Gastrocnemius medialis (tissue), 4 donors: ENCODE measurements at regions not wholly inside any gene's neighbourhood (a gene's known extent, or its start where the extent isn't known, plus 50 kb on each side); places are given as distances from the start of the nearest gene placed in this dataset.

Experiments
- ATAC-seq, 2 donors: fragments of 150-250 bp; one replicate each; pipeline ENCODE4 v1.9.1; 2016
- DNase-seq, 2 donors: peaks; one replicate each; pipeline ENCODE4 v3.0.0-alpha.2; 2019
- H3K27ac ChIP-seq, 4 donors: fragments of 200-600 bp; sonication (generic); 1 replicate in 1 of 4; 2 replicates in 3 of 4; pipeline ENCODE4 v1.5.1; 2016 to 2018; ENCODE audit warnings: mild to moderate bottlenecking in 2 of 4, moderate library complexity in 1 of 4
- H3K27me3 ChIP-seq, 3 donors: fragments of 200-600 bp; sonication (generic) in 2 of 3; 1 replicate in 1 of 3; 2 replicates in 2 of 3; pipeline versions ENCODE4 v1.5.1 to v1.6.0; 2016 to 2019; ENCODE audit warnings: mild to moderate bottlenecking in 1 of 3, moderate library complexity in 1 of 3
- H3K36me3 ChIP-seq, 2 donors: fragments of 200-600 bp; sonication (generic) in 1 of 2; one replicate each; pipeline ENCODE4 v1.5.1; 2017 to 2018
- H3K4me1 ChIP-seq, 2 donors: fragments of 200-600 bp; sonication (generic) in 1 of 2; one replicate each; pipeline ENCODE4 v1.5.1; 2016 to 2017; ENCODE audit warnings: mild to moderate bottlenecking in 2 of 2
- H3K4me3 ChIP-seq, 4 donors: fragments of 200-600 bp; sonication (generic) in 3 of 4; 1 replicate in 1 of 4; 2 replicates in 3 of 4; pipeline ENCODE4 v1.5.1; 2016 to 2019; ENCODE audit warnings: mild to moderate bottlenecking in 2 of 4
- H3K9me3 ChIP-seq, 3 donors: fragments of 200-600 bp; sonication (generic) in 2 of 3; 1 replicate in 1 of 3; 2 replicates in 2 of 3; pipeline ENCODE4 v1.5.1; 2016 to 2019
- CTCF ChIP-seq, 5 experiments: fragments of 450-650 bp in 3 of 5; fragments of 200-600 bp in 2 of 5; sonication (generic) in 2 of 5; IDR thresholded peaks in 4 of 5; conservative IDR thresholded peaks in 1 of 5; 1 replicate in 4 of 5; 2 replicates in 1 of 5; pipeline ENCODE4 v1.5.1; 2016 to 2019; ENCODE audit warnings: antibody characterized with exemption in 5 of 5, mild to moderate bottlenecking in 3 of 5, moderate library complexity in 3 of 5
- POLR2A ChIP-seq, 2 donors: fragments of 450-650 bp; IDR thresholded peaks; one replicate each; pipeline ENCODE4 v1.6.1; 2017; ENCODE audit warnings: antibody characterized with exemption in 2 of 2, mild to moderate bottlenecking in 2 of 2, moderate library complexity in 2 of 2
- in situ Hi-C, 4 donors: fragments of 200-750 bp; cut with MboI; loops; one replicate each; pipeline versions ENCODE4 v1.15.0 to v1.8.0; 2017; ENCODE audit warnings: low sequenced_read_pairs in 4 of 4
- intact Hi-C: fragments of 100-400 bp; cut with DNase I; formaldehyde crosslinking; loops from one replicate; pipeline ENCODE4 v1.15.1; 2023; ENCODE audit warnings: low total_unique reads

- TF ChIP-seq CTCF (IDR thresholded peaks at IDR 0.05 in 4 of 5, conservative IDR thresholded peaks at IDR 0.05 in 1 of 5) (no peak), POLR2A (IDR thresholded peaks at IDR 0.05) (no peak)
- in situ Hi-C loops: no loop called here
- ATAC-seq: no peak
These were observed 933.4 kb downstream of the PLA2G4A start for GRCh38 chr1:187762118-187762517.

GRCh38 chr1:187763465-187763864 is 934.7 kb downstream of the PLA2G4A start:
- Histone ChIP-seq H3K27ac (no peak overlapping the region), H3K36me3 (no peaks in the 10 kb centered on the region), H3K4me3 (no peak overlapping the region), H3K27me3 (no peaks in the 10 kb centered on the region), H3K4me1 (no peaks in the 10 kb centered on the region), H3K9me3 (no peaks in the 10 kb centered on the region)
- in situ Hi-C loops (no loop called here), intact Hi-C loops (no loop called here)
- no peak for DNase-seq
- no peak for TF ChIP-seq POLR2A (IDR thresholded peaks at IDR 0.05)
- no peak for TF ChIP-seq CTCF (IDR thresholded peaks at IDR 0.05 in 4 of 5, conservative IDR thresholded peaks at IDR 0.05 in 1 of 5)
- no peak for ATAC-seq

More at GRCh38 chr1:187762118-187762517, 933.4 kb downstream of the PLA2G4A start:
- no peaks in the 10 kb centered on the region for H3K9me3 ChIP-seq
- H3K36me3 ChIP-seq: no peaks in the 10 kb centered on the region
- DNase-seq: no peak
- intact Hi-C loops: no loop called here
- no peak overlapping the region for H3K27ac ChIP-seq
- H3K4me1 ChIP-seq: no peaks in the 10 kb centered on the region
- H3K27me3 ChIP-seq: no peaks in the 10 kb centered on the region
- H3K4me3 ChIP-seq: no peak overlapping the region

- intact Hi-C loops: no loop called here
- H3K9me3 ChIP-seq: no peaks in the 10 kb centered on the region
These were observed 935.2 kb downstream of the PLA2G4A start for GRCh38 chr1:187763976-187764375.

GRCh38 chr1:187771396-187771795 is 942.6 kb downstream of the PLA2G4A start:
- DNase-seq (no peak), ATAC-seq (no peak)
- Histone ChIP-seq H3K27me3 (no peaks in the 10 kb centered on the region), H3K9me3 (no peaks in the 10 kb centered on the region), H3K27ac (no peak overlapping the region), H3K4me3 (no peak overlapping the region), H3K36me3 (no peaks in the 10 kb centered on the region), H3K4me1 (no peaks in the 10 kb centered on the region)
- no peak for TF ChIP-seq CTCF (IDR thresholded peaks at IDR 0.05 in 4 of 5, conservative IDR thresholded peaks at IDR 0.05 in 1 of 5)
- in situ Hi-C loops: no loop called here
- intact Hi-C loops: no loop called here

More at GRCh38 chr1:187763976-187764375, 935.2 kb downstream of the PLA2G4A start:
- no peak overlapping the region for H3K27ac ChIP-seq
- H3K4me1 ChIP-seq: no peaks in the 10 kb centered on the region
- TF ChIP-seq POLR2A (IDR thresholded peaks at IDR 0.05): no peak
- no peak for TF ChIP-seq CTCF (IDR thresholded peaks at IDR 0.05 in 4 of 5, conservative IDR thresholded peaks at IDR 0.05 in 1 of 5)
- no peak for DNase-seq
- H3K4me3 ChIP-seq: no peak overlapping the region
- in situ Hi-C loops: no loop called here
- no peaks in the 10 kb centered on the region for H3K27me3 ChIP-seq
- H3K36me3 ChIP-seq: no peaks in the 10 kb centered on the region
- no peak for ATAC-seq

- H3K27me3 ChIP-seq: no peaks in the 10 kb centered on the region
- intact Hi-C loops (no loop called here), in situ Hi-C loops (no loop called here)
- ATAC-seq (no peak), DNase-seq (no peak)
- H3K4me1 ChIP-seq: no peaks in the 10 kb centered on the region
- no peak overlapping the region for H3K4me3 ChIP-seq
- no peaks in the 10 kb centered on the region for H3K9me3 ChIP-seq
- no peak overlapping the region for H3K27ac ChIP-seq
- TF ChIP-seq CTCF (IDR thresholded peaks at IDR 0.05 in 4 of 5, conservative IDR thresholded peaks at IDR 0.05 in 1 of 5): no peak
- no peak for TF ChIP-seq POLR2A (IDR thresholded peaks at IDR 0.05)
- no peaks in the 10 kb centered on the region for H3K36me3 ChIP-seq
These were observed 944.4 kb downstream of the PLA2G4A start for GRCh38 chr1:187773168-187773567.
